IMR-90 (cell line): ENCODE measurements at regions not wholly inside any gene's neighbourhood (a gene's known extent, or its start where the extent isn't known, plus 50 kb on each side); places are given as distances from the start of the nearest gene placed in this dataset.

Experiments
- ATAC-seq: fragments of 200-7000 bp; cut with Tn5 transposase; 2 replicates; pipeline ENCODE4 v1.9.1; 2020; ENCODE audit warnings: low read depth, mild to moderate bottlenecking, moderate library complexity
- BruUV-seq: library from RNA; stranded (reverse); fragments of 400-500 nt; replicated peaks from 2 replicates; lab custom pipeline; 2021; lab: Mats Ljungman, UMichigan
- CTCF ChIA-PET: fragments of 300-600 bp; formaldehyde crosslinking; extraction: SDS; loops from one replicate; lab custom pipeline; 2021; ENCODE audit warnings: antibody characterized with exemption; lab: Yijun Ruan, JAX
- POLR2A ChIA-PET: fragments of 300-600 bp; sonication (Branson Sonifier 250); formaldehyde crosslinking; loops from one replicate; lab custom pipeline; 2022; ENCODE audit warnings: antibody characterized with exemption; ENCODE audit not compliant: unreplicated experiment; lab: Charles Lee
- DNase-seq: peaks from one replicate; pipeline ENCODE4 v3.0.0; 2013
- H2AFZ ChIP-seq: replicated peaks from 2 replicates; pipeline ENCODE3; 2013; ENCODE audit warnings: low read length, mild to moderate bottlenecking; ENCODE audit not compliant: poor library complexity
- H2AK5ac ChIP-seq: 2 replicates; pipeline ENCODE4 v1.6.1; 2013; ENCODE audit warnings: low read depth, low read length, inconsistent platforms
- H2AK9ac ChIP-seq: replicated peaks from 2 replicates; pipeline ENCODE3; 2013; ENCODE audit warnings: mild to moderate bottlenecking, low read depth, low read length, moderate library complexity; ENCODE audit not compliant: poor library complexity
- H2BK120ac ChIP-seq: 2 replicates; pipeline ENCODE4 v1.6.1; 2013; ENCODE audit warnings: low read depth, low read length, inconsistent platforms
- H2BK15ac ChIP-seq: 3 replicates; pipeline ENCODE4 v1.6.1; 2013; ENCODE audit warnings: low read depth, low read length, inconsistent platforms
- H2BK20ac ChIP-seq: 2 replicates; pipeline ENCODE4 v1.6.1; 2013; ENCODE audit warnings: low read depth, mild to moderate bottlenecking, inconsistent platforms, low read length, moderate library complexity
- H2BK5ac ChIP-seq: 2 replicates; pipeline ENCODE4 v1.6.1; 2013; ENCODE audit warnings: mild to moderate bottlenecking, low read depth, low read length, inconsistent platforms; ENCODE audit not compliant: poor library complexity, severe bottlenecking
- H3K14ac ChIP-seq: replicated peaks from 2 replicates; pipeline ENCODE4 v1.6.1; 2013; ENCODE audit warnings: low read depth, low read length, inconsistent platforms
- H3K18ac ChIP-seq: 2 replicates; pipeline ENCODE4 v1.6.1; 2013; ENCODE audit warnings: low read depth, low read length, control low read depth
- H3K23ac ChIP-seq: 2 replicates; pipeline ENCODE4 v1.6.1; 2013; ENCODE audit warnings: low read depth, low read length, inconsistent platforms
- H3K27ac ChIP-seq: 2 replicates; pipeline ENCODE4 v1.5.1; 2013; ENCODE audit warnings: mild to moderate bottlenecking, control low read depth, low read length; ENCODE audit not compliant: insufficient read depth
- H3K27me3 ChIP-seq: 2 replicates; pipeline ENCODE4 v1.6.1; 2013; ENCODE audit warnings: low read length; ENCODE audit not compliant: control insufficient read depth, insufficient read depth
- H3K36me3 ChIP-seq: 2 replicates; pipeline ENCODE4 v1.6.1; 2013; ENCODE audit warnings: low read length, mixed read lengths; ENCODE audit not compliant: control insufficient read depth, insufficient read depth
- H3K4ac ChIP-seq: 2 replicates; pipeline ENCODE4 v1.6.1; 2013; ENCODE audit warnings: low read depth, low read length, inconsistent platforms
- H3K4me1 ChIP-seq: 2 replicates; pipeline ENCODE4 v1.6.1; 2013; ENCODE audit warnings: low read length, mixed read lengths; ENCODE audit not compliant: control insufficient read depth, insufficient read depth
- H3K4me2 ChIP-seq: 2 replicates; pipeline ENCODE4 v1.6.1; 2013; ENCODE audit warnings: low read depth, mild to moderate bottlenecking, control low read depth, low read length, moderate library complexity
- H3K4me3 ChIP-seq: 2 replicates; pipeline ENCODE4 v1.5.1; 2013; ENCODE audit warnings: low read depth, mild to moderate bottlenecking, control low read depth, low read length, moderate library complexity; ENCODE audit not compliant: insufficient read depth
- H3K56ac ChIP-seq: 2 replicates; pipeline ENCODE4 v1.6.1; 2013; ENCODE audit warnings: low read length, inconsistent platforms; ENCODE audit not compliant: insufficient read depth; ENCODE audit errors: extremely low read depth
- H3K79me1 ChIP-seq, 2 experiments: 2 replicates each; pipeline ENCODE4 v1.6.1; 2013; ENCODE audit warnings: low read length in 2 of 2, inconsistent platforms in 1 of 2, low read depth in 1 of 2
- H3K9ac ChIP-seq: 2 replicates; pipeline ENCODE4 v1.6.1; 2013; ENCODE audit warnings: low read depth, low read length, control low read depth
- H3K9me1 ChIP-seq: 2 replicates; pipeline ENCODE4 v1.6.1; 2013; ENCODE audit warnings: low read length, inconsistent platforms; ENCODE audit not compliant: insufficient read depth
- H3K9me3 ChIP-seq: 2 replicates; pipeline ENCODE4 v1.6.1; 2013; ENCODE audit warnings: low read length; ENCODE audit not compliant: control insufficient read depth, insufficient read depth
- H4K20me1 ChIP-seq: 2 replicates; pipeline ENCODE4 v1.6.1; 2013; ENCODE audit warnings: low read length, inconsistent platforms; ENCODE audit not compliant: insufficient read depth
- H4K5ac ChIP-seq: 2 replicates; pipeline ENCODE4 v1.6.1; 2013; ENCODE audit warnings: mild to moderate bottlenecking, low read depth, low read length, control low read depth
- H4K8ac ChIP-seq, 2 experiments: 2 replicates each; pipeline ENCODE4 v1.6.1; 2013; ENCODE audit warnings: low read depth in 2 of 2, low read length in 2 of 2, control low read depth in 1 of 2, inconsistent platforms in 1 of 2
- H4K91ac ChIP-seq: 2 replicates; pipeline ENCODE4 v1.6.1; 2013; ENCODE audit warnings: low read depth, low read length, inconsistent platforms; ENCODE audit not compliant: insufficient read depth
- FOS ChIP-seq: fragments of 150-350 bp; IDR thresholded peaks from 2 replicates; pipeline ENCODE4 v1.6.1; 2016; ENCODE audit warnings: low read depth, low read length
- RFX5 ChIP-seq: IDR thresholded peaks from 2 replicates; pipeline ENCODE4 v1.8.0; 2012; ENCODE audit warnings: low read depth, mild to moderate bottlenecking, low read length, moderate library complexity
- SMC3 ChIP-seq: fragments of 150-350 bp; IDR thresholded peaks from 2 replicates; pipeline ENCODE4 v1.6.1; 2016; ENCODE audit warnings: low read depth, mild to moderate bottlenecking, antibody characterized with exemption, low read length, moderate library complexity
- USF2 ChIP-seq: fragments of 150-350 bp; IDR thresholded peaks from 2 replicates; pipeline ENCODE4 v1.6.1; 2017; ENCODE audit warnings: mild to moderate bottlenecking, antibody characterized with exemption, low read length, low read depth
- WGBS, 2 experiments: methylation state at CpG; one replicate each; pipeline versions ENCODE4 v1.1.5 to v1.1.7; 2013; ENCODE audit warnings: missing lambda C conversion rate in 2 of 2; ENCODE audit not compliant: insufficient read length in 1 of 2; ENCODE audit errors: extremely low coverage in 2 of 2; 5-methylcytosine and 5-hydroxymethylcytosine counted together
- dilution Hi-C: fragments of 300-500 bp; cut with HindIII; formaldehyde crosslinking; loops from one replicate; pipeline ENCODE4 v1.14.3; 2018; ENCODE audit warnings: low sequenced_read_pairs; ENCODE audit not compliant: unreplicated experiment
- in situ Hi-C: fragments of 300-500 bp; cut with MboI; formaldehyde crosslinking; loops from 3 replicates; pipeline ENCODE4 v1.14.3; 2019; ENCODE audit warnings: low sequenced_read_pairs, inconsistent platforms, mixed read lengths
- intact Hi-C: fragments of 100-400 bp; cut with micrococcal nuclease; formaldehyde crosslinking; loops from 2 replicates; pipeline ENCODE4 v1.10.0; 2022

- dilution Hi-C loops (no loop called here), in situ Hi-C loops (no loop called here), intact Hi-C loops (no loop called here)
- Histone ChIP-seq H2AK5ac (no peak overlapping the region), H4K5ac (no peak overlapping the region), H3K23ac (no peak overlapping the region), H2BK15ac (no peak overlapping the region), H3K27me3 (no peaks in the 10 kb centered on the region), H3K9me1 (no peaks in the 10 kb centered on the region), H3K27ac (no peak overlapping the region), H3K14ac (no peak overlapping the region), H2BK20ac (no peak overlapping the region), H4K20me1 (no peaks in the 10 kb centered on the region), H4K8ac (no peak overlapping the region), H3K18ac (no peak overlapping the region), H3K79me1 (no peaks in the 10 kb centered on the region), H3K9me3 (peaks cover 5% of the 10 kb centered on the region), H3K36me3 (no peaks in the 10 kb centered on the region), H2BK120ac (no peak overlapping the region), H3K4ac (no peak overlapping the region), H3K4me3 (no peak overlapping the region), H2AK9ac (no peak overlapping the region), H3K4me1 (no peaks in the 10 kb centered on the region), H2BK5ac (no peak overlapping the region), H3K4me2 (no peak overlapping the region), H4K91ac (no peak overlapping the region), H3K56ac (no peak overlapping the region), H2AFZ (no peak overlapping the region), H3K9ac (no peak overlapping the region)
- ATAC-seq (no peak), DNase-seq (no peak)
- WGBS, 2 experiments: no CpG with 5 or more reads among the region's 1 CpG
- ChIA-PET POLR2A (no interaction called here), CTCF (no interaction called here)
- no peak for TF ChIP-seq USF2
- no peak for TF ChIP-seq RFX5
- TF ChIP-seq FOS: no peak
- no peak for TF ChIP-seq SMC3
- no TSS peak for BruUV-seq
Observed at GRCh38 chr1:60463786-60464185, 390.2 kb upstream of the C1orf87 start.
